Keratinocyte (primary cell): ENCODE measurements at regions not wholly inside any gene's neighbourhood (a gene's known extent, or its start where the extent isn't known, plus 50 kb on each side); places are given as distances from the start of the nearest gene placed in this dataset.
"Not testable (repeated sequence)": the region's sequence is repeated elsewhere in the genome, so short reads cannot be mapped to it uniquely, and the experiment has no call there.

Source experiments
- DNase-seq: peaks from one replicate; pipeline ENCODE4 v3.0.0-alpha.2; 2011; ENCODE audit warnings: low read depth, missing footprints, low spot score
- FAIRE-seq: peaks from 2 replicates; lab custom pipeline; 2011; peaks lifted over from hg19 to GRCh38; lab: Jason Lieb, UNC
- H2AFZ ChIP-seq: 2 replicates; pipeline ENCODE4 v1.6.0; 2012; ENCODE audit warnings: low read length, control low read depth, inconsistent platforms; ENCODE audit not compliant: control insufficient read depth
- H3K27ac ChIP-seq: 2 replicates; pipeline ENCODE4 v1.5.1; 2011; ENCODE audit warnings: low read length; ENCODE audit not compliant: control insufficient read depth, insufficient read depth
- H3K27me3 ChIP-seq: 3 replicates; pipeline ENCODE4 v1.6.0; 2011; ENCODE audit warnings: low read length; ENCODE audit not compliant: control insufficient read depth, insufficient read depth; ENCODE audit errors: extremely low read depth
- H3K36me3 ChIP-seq, 2 experiments: 2 replicates in 1 of 2; 3 replicates in 1 of 2; pipeline ENCODE4 v1.5.1; 2011; ENCODE audit warnings: low read length in 2 of 2, mild to moderate bottlenecking in 1 of 2; ENCODE audit not compliant: control insufficient read depth in 2 of 2, insufficient read depth in 2 of 2; ENCODE audit errors: extremely low read depth in 1 of 2
- H3K4me1 ChIP-seq: 3 replicates; pipeline ENCODE4 v1.5.1; 2011; ENCODE audit warnings: low read length; ENCODE audit not compliant: control insufficient read depth, insufficient read depth; ENCODE audit errors: extremely low read depth
- H3K4me2 ChIP-seq: 3 replicates; pipeline ENCODE4 v1.6.0; 2011; ENCODE audit warnings: low read depth, low read length; ENCODE audit not compliant: control insufficient read depth, insufficient read depth; ENCODE audit errors: extremely low read depth
- H3K4me3 ChIP-seq, 3 experiments: fragments of 200-600 bp in 1 of 3; sonication (generic) in 1 of 3; 2 replicates in 2 of 3; 3 replicates in 1 of 3; pipeline ENCODE4 v1.5.1; 2011 to 2016; ENCODE audit warnings: low read length in 3 of 3, mild to moderate bottlenecking in 3 of 3, control low read depth in 2 of 3, inconsistent platforms in 1 of 3, low read depth in 1 of 3, mixed read lengths in 1 of 3, mixed run types in 1 of 3, moderate library complexity in 1 of 3; ENCODE audit not compliant: control insufficient read depth in 2 of 3, insufficient read depth in 2 of 3; ENCODE audit errors: extremely low read depth in 1 of 3
- H3K79me2 ChIP-seq: 2 replicates; pipeline ENCODE4 v1.6.0; 2012; ENCODE audit warnings: low read length; ENCODE audit not compliant: control insufficient read depth, insufficient read depth
- H3K9ac ChIP-seq: 3 replicates; pipeline ENCODE4 v1.6.0; 2011; ENCODE audit warnings: low read length; ENCODE audit not compliant: control insufficient read depth, insufficient read depth; ENCODE audit errors: extremely low read depth
- H3K9me1 ChIP-seq: 3 replicates; pipeline ENCODE4 v1.6.0; 2011; ENCODE audit warnings: low read length; ENCODE audit not compliant: control insufficient read depth, insufficient read depth; ENCODE audit errors: extremely low read depth
- H3K9me3 ChIP-seq: 2 replicates; pipeline ENCODE4 v1.5.1; 2012; ENCODE audit warnings: low read depth, low read length; ENCODE audit not compliant: control insufficient read depth
- H4K20me1 ChIP-seq: 3 replicates; pipeline ENCODE4 v1.6.0; 2011; ENCODE audit warnings: low read length; ENCODE audit not compliant: control insufficient read depth, insufficient read depth; ENCODE audit errors: extremely low read depth
- dilution Hi-C: fragments of 300-500 bp; cut with MboI; formaldehyde crosslinking; loops from one replicate; pipeline ENCODE4 v1.7.0; 2020; ENCODE audit warnings: low sequenced_read_pairs; ENCODE audit not compliant: extremely low pct_ligation_motif_present

- dilution Hi-C loops, FAIRE-seq, H2AFZ ChIP-seq, H3K27ac ChIP-seq, H3K27me3 ChIP-seq, H3K4me2 ChIP-seq, H3K36me3 ChIP-seq, H3K9me1 ChIP-seq, H3K9ac ChIP-seq, H3K4me1 ChIP-seq, H3K9me3 ChIP-seq, H3K4me3 ChIP-seq, H4K20me1 ChIP-seq, H3K79me2 ChIP-seq, DNase-seq: not testable (repeated sequence)
These were observed 755.3 kb downstream of the SPATA31A1 start for GRCh38 chr9:40110751-40111150.

DNA sequence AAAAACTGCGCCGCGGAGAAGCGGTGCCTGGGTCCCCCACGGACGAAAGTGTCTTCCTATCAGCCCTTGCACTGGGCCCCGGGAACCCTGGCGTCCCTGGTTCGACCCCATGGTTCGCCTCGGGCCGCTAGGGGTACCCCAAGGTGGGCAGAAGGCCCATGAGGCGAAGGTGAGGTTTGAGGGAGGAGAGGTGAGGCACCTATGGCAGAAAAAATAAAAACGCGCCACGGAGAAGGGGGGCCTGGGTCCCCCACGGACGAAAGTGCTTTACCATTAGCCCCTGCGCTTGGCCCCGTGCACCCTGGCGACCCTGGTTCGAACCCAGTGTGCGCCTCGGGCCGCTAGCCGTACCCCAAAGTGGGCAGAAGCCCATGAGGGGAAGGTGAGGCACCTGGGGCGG is 756.1 kb downstream of the SPATA31A1 start:
- H3K4me3 ChIP-seq, H3K79me2 ChIP-seq, H4K20me1 ChIP-seq, H3K9me3 ChIP-seq, H3K36me3 ChIP-seq, H3K4me2 ChIP-seq, H3K9ac ChIP-seq, H3K4me1 ChIP-seq, H3K27me3 ChIP-seq, H2AFZ ChIP-seq, DNase-seq, H3K9me1 ChIP-seq, FAIRE-seq, dilution Hi-C loops, H3K27ac ChIP-seq: not testable (repeated sequence)

- H2AFZ ChIP-seq, dilution Hi-C loops, DNase-seq, H3K4me3 ChIP-seq, FAIRE-seq, H3K4me2 ChIP-seq, H3K36me3 ChIP-seq, H3K27ac ChIP-seq, H4K20me1 ChIP-seq, H3K9ac ChIP-seq, H3K79me2 ChIP-seq, H3K9me3 ChIP-seq, H3K9me1 ChIP-seq, H3K4me1 ChIP-seq, H3K27me3 ChIP-seq: not testable (repeated sequence)
These were observed 775.1 kb downstream of the SPATA31A1 start for GRCh38 chr9:40130598-40130997.

DNA sequence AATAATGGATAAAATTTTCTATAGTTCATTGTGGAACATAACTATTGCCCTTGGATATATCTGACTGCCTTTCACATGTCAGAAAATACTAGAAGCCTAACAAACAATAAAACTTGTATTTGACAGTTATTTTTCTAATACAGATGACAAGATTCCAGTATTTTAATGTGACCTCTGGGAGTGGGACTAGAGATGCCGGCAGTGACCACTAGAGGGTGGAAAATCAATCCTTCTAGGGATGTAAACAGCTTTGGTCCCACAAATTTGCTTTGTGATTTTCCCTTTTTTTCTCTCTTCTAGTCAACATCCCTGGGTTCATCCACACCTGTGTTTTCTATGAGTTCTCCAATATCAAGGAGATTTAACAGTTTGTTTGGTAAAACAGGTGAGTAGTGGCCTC is 813.7 kb downstream of the SPATA31A1 start:
- H2AFZ ChIP-seq, H3K9me3 ChIP-seq, H3K9ac ChIP-seq, DNase-seq, H3K4me2 ChIP-seq, H3K27me3 ChIP-seq, H3K79me2 ChIP-seq, FAIRE-seq, H3K9me1 ChIP-seq, H3K36me3 ChIP-seq, dilution Hi-C loops, H3K27ac ChIP-seq, H3K4me1 ChIP-seq, H3K4me3 ChIP-seq, H4K20me1 ChIP-seq: not testable (repeated sequence)

DNA sequence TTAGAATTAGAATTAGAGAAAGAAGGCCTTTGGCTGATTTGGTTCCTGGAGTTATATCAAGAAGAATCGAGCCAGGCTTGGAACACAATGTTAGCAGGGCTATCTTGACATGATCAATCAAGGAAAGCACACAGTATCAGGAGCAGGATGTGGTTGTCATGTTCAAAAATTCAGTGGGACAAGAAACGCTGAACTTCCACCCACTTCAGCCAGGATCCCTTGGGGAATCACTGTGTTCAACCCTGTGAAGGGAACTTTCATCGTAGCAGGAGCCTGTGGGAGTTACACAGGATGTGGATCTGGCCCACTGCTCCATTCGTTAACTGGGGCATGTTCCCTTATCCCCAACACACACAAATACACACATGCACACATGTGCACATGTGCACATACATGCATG is 817.8 kb downstream of the SPATA31A1 start:
- DNase-seq, H3K9ac ChIP-seq, H3K36me3 ChIP-seq, FAIRE-seq, H3K4me1 ChIP-seq, H3K27me3 ChIP-seq, H2AFZ ChIP-seq, H3K4me3 ChIP-seq, H3K9me1 ChIP-seq, H3K79me2 ChIP-seq, H3K27ac ChIP-seq, H4K20me1 ChIP-seq, dilution Hi-C loops, H3K9me3 ChIP-seq, H3K4me2 ChIP-seq: not testable (repeated sequence)
